SK-MEL-5 (cell line): ENCODE measurements at regions not wholly inside any gene's neighbourhood (a gene's known extent, or its start where the extent isn't known, plus 50 kb on each side); places are given as distances from the start of the nearest gene placed in this dataset.

ENCODE experiments used
- DNase-seq: peaks from one replicate; pipeline ENCODE4 v3.0.0-alpha.2; 2016; ENCODE audit warnings: low read depth, low spot score
- in situ Hi-C: cut with HindIII; loops from 2 replicates; pipeline ENCODE4 v1.10.0; 2016; ENCODE audit warnings: low sequenced_read_pairs, high pct_unique_total_duplicates, low pct_unique_long_range_greater_than_20kb

- in situ Hi-C loops, result no loop called here
- no peak for DNase-seq
These were observed 517.5 kb downstream of the ADGRL2 start for GRCh38 chr1:82318265-82318664.

GRCh38 chr1:82317671-82318070 is 516.9 kb downstream of the ADGRL2 start:
- DNase-seq, result no peak

GRCh38 chr1:82299656-82300055 is 498.9 kb downstream of the ADGRL2 start:
- DNase-seq, result no peak
- in situ Hi-C loops, result no loop called here

More at GRCh38 chr1:82317671-82318070, 516.9 kb downstream of the ADGRL2 start:
- in situ Hi-C loops, result no loop called here

- in situ Hi-C loops, result no loop called here
- DNase-seq, result no peak
These were observed 498.3 kb downstream of the ADGRL2 start for GRCh38 chr1:82299056-82299455.

- DNase-seq, result no peak
- in situ Hi-C loops, result no loop called here
These were observed 496.6 kb downstream of the ADGRL2 start for GRCh38 chr1:82297139-82297896.

- no peak for DNase-seq
- in situ Hi-C loops, result no loop called here
These were observed 486.8 kb downstream of the ADGRL2 start for GRCh38 chr1:82287556-82287955.

- DNase-seq, result no peak
- in situ Hi-C loops, result no loop called here
These were observed 483.5 kb downstream of the ADGRL2 start for GRCh38 chr1:82284213-82284612.

GRCh38 chr1:82279241-82279640 is 478.5 kb downstream of the ADGRL2 start:
- no peak for DNase-seq
- in situ Hi-C loops, result no loop called here

GRCh38 chr1:82273816-82274215 is 473.1 kb downstream of the ADGRL2 start:
- in situ Hi-C loops, result no loop called here
- no peak for DNase-seq

GRCh38 chr1:82269431-82269830 is 468.7 kb downstream of the ADGRL2 start:
- DNase-seq, result no peak
- in situ Hi-C loops, result no loop called here

GRCh38 chr1:82268826-82269225 is 468.1 kb downstream of the ADGRL2 start:
- no peak for DNase-seq

GRCh38 chr1:82266351-82266750 is 465.6 kb downstream of the ADGRL2 start:
- DNase-seq, result no peak
- in situ Hi-C loops, result no loop called here

More at GRCh38 chr1:82268826-82269225, 468.1 kb downstream of the ADGRL2 start:
- in situ Hi-C loops, result no loop called here

GRCh38 chr1:82265436-82265835 is 464.7 kb downstream of the ADGRL2 start:
- in situ Hi-C loops, result no loop called here
- DNase-seq, result no peak

GRCh38 chr1:82264802-82265201 is 464.1 kb downstream of the ADGRL2 start:
- no peak for DNase-seq
- in situ Hi-C loops, result no loop called here

- no peak for DNase-seq
- in situ Hi-C loops, result no loop called here
These were observed 462.7 kb downstream of the ADGRL2 start for GRCh38 chr1:82263396-82263795.

GRCh38 chr1:82260666-82261065 is 459.9 kb downstream of the ADGRL2 start:
- in situ Hi-C loops, result no loop called here
- DNase-seq, result no peak

- in situ Hi-C loops, result no loop called here
- DNase-seq, result no peak
These were observed 459.3 kb downstream of the ADGRL2 start for GRCh38 chr1:82260051-82260450.

GRCh38 chr1:82258887-82259286 is 458.2 kb downstream of the ADGRL2 start:
- in situ Hi-C loops, result no loop called here
- no peak for DNase-seq

- no peak for DNase-seq
- in situ Hi-C loops, result no loop called here
These were observed 445.3 kb downstream of the ADGRL2 start for GRCh38 chr1:82246050-82246449.
